HAP-1 (cell line): ENCODE measurements at regions not wholly inside any gene's neighbourhood (a gene's known extent, or its start where the extent isn't known, plus 50 kb on each side); places are given as distances from the start of the nearest gene placed in this dataset.

Source experiments
- DNase-seq, 2 experiments: peaks; one replicate each; pipeline ENCODE4 v3.0.0-alpha.2; 2016 to 2020; ENCODE audit warnings: low spot score in 2 of 2
- H3K27me3 ChIP-seq: fragments of 250-450 bp; sonication (Bioruptor Pico); 2 replicates; pipeline ENCODE4 v1.5.1; 2020; ENCODE audit warnings: low read depth, mild to moderate bottlenecking, moderate library complexity
- H3K36me3 ChIP-seq: fragments of 250-450 bp; sonication (Bioruptor Pico); replicated peaks from 2 replicates; pipeline ENCODE4 v1.5.1; 2020; ENCODE audit warnings: mild to moderate bottlenecking
- H3K4me1 ChIP-seq: fragments of 250-450 bp; sonication (Bioruptor Pico); 2 replicates; pipeline ENCODE4 v1.5.1; 2020; ENCODE audit warnings: mild to moderate bottlenecking
- H3K4me3 ChIP-seq: fragments of 250-450 bp; sonication (Bioruptor Pico); 2 replicates; pipeline ENCODE4 v1.5.1; 2020; ENCODE audit warnings: mild to moderate bottlenecking, moderate library complexity
- H3K9me3 ChIP-seq: fragments of 250-450 bp; sonication (Bioruptor Pico); 2 replicates; pipeline ENCODE4 v1.5.1; 2020; ENCODE audit warnings: mild to moderate bottlenecking, moderate library complexity
- in situ Hi-C: fragments of 300-500 bp; cut with MboI; formaldehyde crosslinking; loops from 3 replicates; pipeline ENCODE4 v1.14.3; 2020; ENCODE audit warnings: low sequenced_read_pairs, inconsistent platforms, mixed read lengths

- no peak for DNase-seq
- no peaks in the 10 kb centered on the region; the same call in 1 of the 2 replicates for H3K27me3 ChIP-seq
- H3K9me3 ChIP-seq: no peaks in the 10 kb centered on the region
- no peaks in the 10 kb centered on the region for H3K4me1 ChIP-seq
- no peak overlapping the region for H3K4me3 ChIP-seq
- H3K36me3 ChIP-seq: no peaks in the 10 kb centered on the region
- in situ Hi-C loops: no loop called here
Observed at GRCh38 chr12:59887178-59887577, 291.3 kb downstream of the SLC16A7 start.

- no peak for DNase-seq
- no peak overlapping the region for H3K4me3 ChIP-seq
- no peaks in the 10 kb centered on the region for H3K9me3 ChIP-seq
- H3K27me3 ChIP-seq: no peaks in the 10 kb centered on the region; the same call in 1 of the 2 replicates
- in situ Hi-C loops: no loop called here
- no peaks in the 10 kb centered on the region for H3K4me1 ChIP-seq
- H3K36me3 ChIP-seq: no peaks in the 10 kb centered on the region
Observed at GRCh38 chr12:59890896-59891579, 295.2 kb downstream of the SLC16A7 start.

GRCh38 chr12:59895166-59895775, 299.4 kb downstream of the SLC16A7 start:
- H3K4me1 ChIP-seq: no peaks in the 10 kb centered on the region
- H3K36me3 ChIP-seq: no peaks in the 10 kb centered on the region
- H3K9me3 ChIP-seq: no peaks in the 10 kb centered on the region
- no peak overlapping the region for H3K4me3 ChIP-seq
- DNase-seq: no peak
- no peaks in the 10 kb centered on the region for H3K27me3 ChIP-seq
- in situ Hi-C loops: no loop called here

GRCh38 chr12:59904874-59905521, 309.2 kb downstream of the SLC16A7 start:
- no peaks in the 10 kb centered on the region for H3K27me3 ChIP-seq
- no peaks in the 10 kb centered on the region for H3K36me3 ChIP-seq
- no peaks in the 10 kb centered on the region for H3K4me1 ChIP-seq
- no peak for DNase-seq
- H3K9me3 ChIP-seq: no peaks in the 10 kb centered on the region
- in situ Hi-C loops: no loop called here
- H3K4me3 ChIP-seq: no peak overlapping the region

- Histone ChIP-seq H3K4me1 (no peaks in the 10 kb centered on the region), H3K27me3 (no peaks in the 10 kb centered on the region), H3K36me3 (no peaks in the 10 kb centered on the region), H3K4me3 (no peak overlapping the region), H3K9me3 (no peaks in the 10 kb centered on the region)
- no peak for DNase-seq
- in situ Hi-C loops: no loop called here
Observed at GRCh38 chr12:59911516-59911915, 315.7 kb downstream of the SLC16A7 start.

- no peaks in the 10 kb centered on the region for H3K27me3 ChIP-seq
- in situ Hi-C loops: no loop called here
- no peaks in the 10 kb centered on the region for H3K4me1 ChIP-seq
- DNase-seq: no peak
- no peaks in the 10 kb centered on the region for H3K9me3 ChIP-seq
- no peaks in the 10 kb centered on the region for H3K36me3 ChIP-seq
- no peak overlapping the region for H3K4me3 ChIP-seq
Observed at GRCh38 chr12:59916988-59917387, 321.2 kb downstream of the SLC16A7 start.

- H3K4me1 ChIP-seq: no peaks in the 10 kb centered on the region
- H3K27me3 ChIP-seq: no peaks in the 10 kb centered on the region
- H3K4me3 ChIP-seq: no peak overlapping the region
- DNase-seq: no peak
- in situ Hi-C loops: no loop called here
- no peaks in the 10 kb centered on the region for H3K9me3 ChIP-seq
- H3K36me3 ChIP-seq: no peaks in the 10 kb centered on the region
Observed at GRCh38 chr12:59927032-59927431, 331.2 kb downstream of the SLC16A7 start.

- H3K36me3 ChIP-seq: no peaks in the 10 kb centered on the region
- no peaks in the 10 kb centered on the region for H3K9me3 ChIP-seq
- no peak overlapping the region for H3K4me3 ChIP-seq
- no peak for DNase-seq
- in situ Hi-C loops: no loop called here
- no peaks in the 10 kb centered on the region for H3K27me3 ChIP-seq
- no peaks in the 10 kb centered on the region for H3K4me1 ChIP-seq
Observed at GRCh38 chr12:59928416-59928815, 332.6 kb downstream of the SLC16A7 start.

GRCh38 chr12:59929110-59929509, 333.3 kb downstream of the SLC16A7 start:
- in situ Hi-C loops: no loop called here
- DNase-seq: no peak
- no peak overlapping the region for H3K4me3 ChIP-seq
- H3K9me3 ChIP-seq: no peaks in the 10 kb centered on the region
- H3K36me3 ChIP-seq: no peaks in the 10 kb centered on the region
- no peaks in the 10 kb centered on the region for H3K4me1 ChIP-seq
- H3K27me3 ChIP-seq: no peaks in the 10 kb centered on the region

- H3K27me3 ChIP-seq: no peaks in the 10 kb centered on the region
- DNase-seq: no peak
- no peaks in the 10 kb centered on the region for H3K9me3 ChIP-seq
- H3K4me3 ChIP-seq: no peak overlapping the region
- no peaks in the 10 kb centered on the region for H3K4me1 ChIP-seq
- in situ Hi-C loops: no loop called here
- H3K36me3 ChIP-seq: no peaks in the 10 kb centered on the region
Observed at GRCh38 chr12:59934486-59934885, 338.7 kb downstream of the SLC16A7 start.

- Histone ChIP-seq H3K36me3 (no peaks in the 10 kb centered on the region), H3K4me1 (no peaks in the 10 kb centered on the region), H3K9me3 (no peaks in the 10 kb centered on the region), H3K27me3 (no peaks in the 10 kb centered on the region), H3K4me3 (no peak overlapping the region)
- DNase-seq: no peak
- in situ Hi-C loops: no loop called here
Observed at GRCh38 chr12:59936534-59936933, 340.7 kb downstream of the SLC16A7 start.

GRCh38 chr12:59937148-59937547, 341.3 kb downstream of the SLC16A7 start:
- Histone ChIP-seq H3K36me3 (no peaks in the 10 kb centered on the region), H3K27me3 (no peaks in the 10 kb centered on the region), H3K4me3 (no peak overlapping the region), H3K9me3 (no peaks in the 10 kb centered on the region), H3K4me1 (no peaks in the 10 kb centered on the region)
- in situ Hi-C loops: no loop called here
- DNase-seq: no peak

- Histone ChIP-seq H3K36me3 (no peaks in the 10 kb centered on the region), H3K4me3 (no peak overlapping the region), H3K9me3 (no peaks in the 10 kb centered on the region), H3K27me3 (no peaks in the 10 kb centered on the region), H3K4me1 (no peaks in the 10 kb centered on the region)
- in situ Hi-C loops: no loop called here
- no peak for DNase-seq
Observed at GRCh38 chr12:59938190-59938962, 342.5 kb downstream of the SLC16A7 start.
